ENCODE measurements at regions not wholly inside any gene's neighbourhood (a gene's known extent, or its start where the extent isn't known, plus 50 kb on each side); places are given as distances from the start of the nearest gene placed in this dataset.

DNA sequence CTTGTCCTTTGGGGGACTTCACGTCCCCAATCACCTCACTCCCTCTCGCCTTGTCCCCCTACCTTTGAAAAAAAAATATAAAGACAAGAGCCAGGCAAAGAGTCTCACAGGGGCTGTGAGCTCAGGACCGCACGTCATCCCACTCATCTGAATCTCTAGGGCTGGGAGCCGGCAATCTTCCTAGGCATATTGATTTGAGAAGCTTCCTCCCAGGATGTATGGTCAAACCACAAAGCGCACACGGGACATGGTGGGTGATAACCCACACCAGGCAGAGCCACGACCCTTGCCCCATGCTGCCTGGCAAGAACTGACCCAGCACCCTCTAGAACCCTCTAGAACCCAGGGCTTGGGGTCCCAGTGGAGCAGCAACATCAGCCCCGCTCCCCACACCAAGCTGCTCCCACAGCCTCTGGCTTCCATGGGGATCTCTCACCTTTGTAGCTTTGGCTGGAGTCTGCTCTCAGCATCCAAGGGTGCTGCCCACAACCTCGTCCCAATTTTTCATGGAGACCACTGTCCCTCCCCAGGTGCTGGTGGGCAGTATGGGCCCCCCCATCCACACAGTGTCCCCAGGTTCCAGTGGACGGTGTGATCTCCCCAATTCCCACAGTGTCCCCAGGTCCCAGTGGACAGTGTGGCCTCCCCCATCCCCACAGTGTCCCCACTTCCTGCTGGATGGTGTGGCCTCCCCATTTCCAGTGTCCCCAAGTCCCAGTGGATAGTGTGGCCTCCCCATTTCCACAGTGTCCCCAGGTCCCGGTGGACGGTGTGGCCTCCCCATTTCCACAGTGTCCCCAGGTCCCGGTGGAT lies 85.2 kb upstream of the FGF3 start:
- Histone ChIP-seq H3K27me3 (replicated peaks in 1 of 4; ENCODE audit: control extremely low read depth in 1 of 4, control insufficient read depth in 3 of 4, insufficient read depth in 4 of 4, low read length in 3 of 4) (peaks cover 0 to 5% (median 0%) of the 10 kb centered on the region in 4 experiments), H3K9me3 (ENCODE audit: control extremely low read depth in 1 of 3, control insufficient read depth in 2 of 3, insufficient read depth in 1 of 3, low read length in 2 of 3) (peaks cover 0 to 5% (median 0%) of the 10 kb centered on the region in 3 donors), H3K27ac (ENCODE audit: low read length in 2 of 2) (no peak overlapping the region), H4K20me1 (ENCODE audit: control insufficient read depth, insufficient read depth, low read length, poor library complexity, severe bottlenecking) (no peaks in the 10 kb centered on the region), H3K9ac (ENCODE audit: low read length) (no peak overlapping the region), H3K36me3 (replicated peaks in 1 of 2; ENCODE audit: control extremely low read depth in 1 of 2, control insufficient read depth in 1 of 2, extremely low read depth in 1 of 2, insufficient read depth in 2 of 2, low read length in 1 of 2) (no peaks in the 10 kb centered on the region), H3K4me1 (ENCODE audit: control insufficient read depth in 2 of 2, insufficient read depth in 2 of 2, low read length in 2 of 2) (no peaks in the 10 kb centered on the region), H3K4me2 (replicated peaks; ENCODE audit: low read depth, low read length, poor library complexity, severe bottlenecking) (no peak overlapping the region), H2AFZ (ENCODE audit: insufficient read depth, low read depth, low read length, poor library complexity, severe bottlenecking) (no peak overlapping the region), H3K79me2 (ENCODE audit: control insufficient read depth, insufficient read depth, low read length) (no peaks in the 10 kb centered on the region), H3K4me3 (ENCODE audit: control extremely low read depth in 1 of 5, extremely low read depth in 1 of 5, insufficient read depth in 1 of 5, low read depth in 2 of 5, low read length in 4 of 5) (no peak overlapping the region)
- TF ChIP-seq, protein P1, sequence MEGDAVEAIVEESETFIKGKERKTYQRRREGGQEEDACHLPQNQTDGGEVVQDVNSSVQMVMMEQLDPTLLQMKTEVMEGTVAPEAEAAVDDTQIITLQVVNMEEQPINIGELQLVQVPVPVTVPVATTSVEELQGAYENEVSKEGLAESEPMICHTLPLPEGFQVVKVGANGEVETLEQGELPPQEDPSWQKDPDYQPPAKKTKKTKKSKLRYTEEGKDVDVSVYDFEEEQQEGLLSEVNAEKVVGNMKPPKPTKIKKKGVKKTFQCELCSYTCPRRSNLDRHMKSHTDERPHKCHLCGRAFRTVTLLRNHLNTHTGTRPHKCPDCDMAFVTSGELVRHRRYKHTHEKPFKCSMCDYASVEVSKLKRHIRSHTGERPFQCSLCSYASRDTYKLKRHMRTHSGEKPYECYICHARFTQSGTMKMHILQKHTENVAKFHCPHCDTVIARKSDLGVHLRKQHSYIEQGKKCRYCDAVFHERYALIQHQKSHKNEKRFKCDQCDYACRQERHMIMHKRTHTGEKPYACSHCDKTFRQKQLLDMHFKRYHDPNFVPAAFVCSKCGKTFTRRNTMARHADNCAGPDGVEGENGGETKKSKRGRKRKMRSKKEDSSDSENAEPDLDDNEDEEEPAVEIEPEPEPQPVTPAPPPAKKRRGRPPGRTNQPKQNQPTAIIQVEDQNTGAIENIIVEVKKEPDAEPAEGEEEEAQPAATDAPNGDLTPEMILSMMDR (IDR thresholded peaks at IDR 0.05): no peak
- TF ChIP-seq EZH2 (IDR thresholded peaks at IDR 0.05; ENCODE audit: borderline replicate concordance, insufficient read depth, low read depth, low read length, poor library complexity, severe bottlenecking): no peak
- ATAC-seq (ENCODE audit: low read depth): no peak
- Mint-ChIP-seq H3K4me1 (no peaks in the 10 kb centered on the region), H3K27me3 (peaks cover 13% of the 10 kb centered on the region), H3K9me3 (ENCODE audit: insufficient read depth) (no peaks in the 10 kb centered on the region), H3K4me3 (no peak overlapping the region), H3K27ac (no peak overlapping the region)
- intact Hi-C loops (cut with micrococcal nuclease): no loop called here
- ChIA-PET CTCF (no interaction called here), POLR2A (no interaction called here)
- 46% methylated on average over 13 of the region's 14 CpGs for WGBS (ENCODE audit: insufficient coverage)
- no peak for DNase-seq

GRCh38 chr11:69904974-69905535 lies 85.8 kb upstream of the FGF3 start:
- H3K27me3 ChIP-seq (replicated peaks in 1 of 4; ENCODE audit: control extremely low read depth in 1 of 4, control insufficient read depth in 3 of 4, insufficient read depth in 4 of 4, low read length in 3 of 4): peaks cover 0 to 11% (median 0%) of the 10 kb centered on the region in 4 experiments
- intact Hi-C loops (cut with micrococcal nuclease): no loop called here
- no peak for DNase-seq
- ChIA-PET CTCF (no interaction called here), POLR2A (no interaction called here)
- no peaks in the 10 kb centered on the region for H3K9me3 Mint-ChIP-seq (ENCODE audit: insufficient read depth)
- ATAC-seq (ENCODE audit: low read depth): no peak
- H4K20me1 ChIP-seq (ENCODE audit: control insufficient read depth, insufficient read depth, low read length, poor library complexity, severe bottlenecking): no peaks in the 10 kb centered on the region
- H3K9ac ChIP-seq (ENCODE audit: low read length): no peak overlapping the region
- 70% methylated on average over 4 of the region's 6 CpGs for WGBS (ENCODE audit: insufficient coverage)
- no peak overlapping the region for H3K4me3 ChIP-seq (ENCODE audit: control extremely low read depth in 1 of 5, extremely low read depth in 1 of 5, insufficient read depth in 1 of 5, low read depth in 2 of 5, low read length in 4 of 5)
- H3K9me3 ChIP-seq (ENCODE audit: control extremely low read depth in 1 of 3, control insufficient read depth in 2 of 3, insufficient read depth in 1 of 3, low read length in 2 of 3): peaks cover 0 to 5% (median 0%) of the 10 kb centered on the region in 3 donors
- H3K27me3 Mint-ChIP-seq: peaks cover 13% of the 10 kb centered on the region
- no peak overlapping the region for H3K4me3 Mint-ChIP-seq
- no peak overlapping the region for H2AFZ ChIP-seq (ENCODE audit: insufficient read depth, low read depth, low read length, poor library complexity, severe bottlenecking)
- H3K36me3 ChIP-seq (replicated peaks in 1 of 2; ENCODE audit: control extremely low read depth in 1 of 2, control insufficient read depth in 1 of 2, extremely low read depth in 1 of 2, insufficient read depth in 2 of 2, low read length in 1 of 2): no peaks in the 10 kb centered on the region
- no peak overlapping the region for H3K27ac Mint-ChIP-seq
- H3K27ac ChIP-seq (ENCODE audit: low read length in 2 of 2): no peak overlapping the region
- no peak for TF ChIP-seq EZH2 (IDR thresholded peaks at IDR 0.05; ENCODE audit: borderline replicate concordance, insufficient read depth, low read depth, low read length, poor library complexity, severe bottlenecking)
- TF ChIP-seq, protein P1 (IDR thresholded peaks at IDR 0.05): no peak
- no peak overlapping the region for H3K4me2 ChIP-seq (replicated peaks; ENCODE audit: low read depth, low read length, poor library complexity, severe bottlenecking)
- H3K4me1 Mint-ChIP-seq: no peaks in the 10 kb centered on the region
- H3K79me2 ChIP-seq (ENCODE audit: control insufficient read depth, insufficient read depth, low read length): no peaks in the 10 kb centered on the region
- H3K4me1 ChIP-seq (ENCODE audit: control insufficient read depth in 2 of 2, insufficient read depth in 2 of 2, low read length in 2 of 2): no peaks in the 10 kb centered on the region
